C4-2B (cell line): ENCODE measurements at regions not wholly inside any gene's neighbourhood (a gene's known extent, or its start where the extent isn't known, plus 50 kb on each side); places are given as distances from the start of the nearest gene placed in this dataset.
"Not testable (repeated sequence)": the region's sequence is repeated elsewhere in the genome, so short reads cannot be mapped to it uniquely, and the experiment has no call there.

Experiments used
- CTCF ChIP-seq: fragments of 450-650 bp; conservative IDR thresholded peaks from 2 replicates; pipeline ENCODE4 v1.5.1; 2017; ENCODE audit warnings: mild to moderate bottlenecking
- ZFX ChIP-seq: fragments of 450-650 bp; IDR thresholded peaks from 2 replicates; pipeline ENCODE4 v1.6.1; 2017

- TF ChIP-seq CTCF, ZFX: not testable (repeated sequence)
Measured at GRCh38 chr2:121853149-121853548, 97.7 kb downstream of the TSN start.
